ENCODE measurements at regions not wholly inside any gene's neighbourhood (a gene's known extent, or its start where the extent isn't known, plus 50 kb on each side); places are given as distances from the start of the nearest gene placed in this dataset.
"Not testable (repeated sequence)": the region's sequence is repeated elsewhere in the genome, so short reads cannot be mapped to it uniquely, and the experiment has no call there.

- DNase-seq (ENCODE audit: insufficient read length) (no peak), FAIRE-seq (no peak)
- TF ChIP-seq POLR2A (IDR thresholded peaks at IDR 0.05; ENCODE audit: low read depth, low read length), result no peak
- TF ChIP-seq POLR2AphosphoS5 (IDR thresholded peaks at IDR 0.05; ENCODE audit: low read depth, low read length), result no peak
- TF ChIP-seq TAF1 (IDR thresholded peaks at IDR 0.05; ENCODE audit: borderline replicate concordance, low read depth, low read length), result no peak
Measured at GRCh38 chr6:119844387-119844786, 494.8 kb upstream of the MAN1A1 start.

- FAIRE-seq, result no peak
- DNase-seq (ENCODE audit: insufficient read length), result no peak
- no peak for TF ChIP-seq POLR2AphosphoS5 (IDR thresholded peaks at IDR 0.05; ENCODE audit: low read depth, low read length)
Measured at GRCh38 chr6:119842191-119842590, 492.6 kb upstream of the MAN1A1 start.

- no peak for DNase-seq (ENCODE audit: insufficient read length)
- no peak for FAIRE-seq
- no peak for TF ChIP-seq POLR2A (IDR thresholded peaks at IDR 0.05; ENCODE audit: low read depth, low read length)
- no peak for TF ChIP-seq POLR2AphosphoS5 (IDR thresholded peaks at IDR 0.05; ENCODE audit: low read depth, low read length)
- no peak for TF ChIP-seq TAF1 (IDR thresholded peaks at IDR 0.05; ENCODE audit: borderline replicate concordance, low read depth, low read length)
Measured at GRCh38 chr6:119838043-119838442, 488.5 kb upstream of the MAN1A1 start.

- DNase-seq (ENCODE audit: insufficient read length) (no peak), FAIRE-seq (no peak)
- TF ChIP-seq POLR2A (IDR thresholded peaks at IDR 0.05; ENCODE audit: low read depth, low read length) (no peak), POLR2AphosphoS5 (IDR thresholded peaks at IDR 0.05; ENCODE audit: low read depth, low read length) (no peak), TAF1 (IDR thresholded peaks at IDR 0.05; ENCODE audit: borderline replicate concordance, low read depth, low read length) (no peak)
Measured at GRCh38 chr6:119834418-119834817, 484.9 kb upstream of the MAN1A1 start.

GRCh38 chr6:119832411-119832810 lies 482.9 kb upstream of the MAN1A1 start:
- no peak for FAIRE-seq

GRCh38 chr6:119830494-119831295 lies 481.1 kb upstream of the MAN1A1 start:
- TF ChIP-seq POLR2A (IDR thresholded peaks at IDR 0.05; ENCODE audit: low read depth, low read length) (no peak), POLR2AphosphoS5 (IDR thresholded peaks at IDR 0.05; ENCODE audit: low read depth, low read length) (no peak), TAF1 (IDR thresholded peaks at IDR 0.05; ENCODE audit: borderline replicate concordance, low read depth, low read length) (no peak)
- FAIRE-seq (no peak), DNase-seq (ENCODE audit: insufficient read length) (no peak)

More at GRCh38 chr6:119832411-119832810, 482.9 kb upstream of the MAN1A1 start:
- DNase-seq (ENCODE audit: insufficient read length), result no peak
- TF ChIP-seq TAF1 (IDR thresholded peaks at IDR 0.05; ENCODE audit: borderline replicate concordance, low read depth, low read length), result no peak

- DNase-seq (ENCODE audit: insufficient read length) (no peak), FAIRE-seq (no peak)
- TF ChIP-seq POLR2AphosphoS5 (IDR thresholded peaks at IDR 0.05; ENCODE audit: low read depth, low read length), result no peak
Measured at GRCh38 chr6:119830069-119830468, 480.5 kb upstream of the MAN1A1 start.

- not testable (repeated sequence) for DNase-seq (ENCODE audit: insufficient read length); FAIRE-seq
Measured at GRCh38 chr6:119829499-119829898, 479.9 kb upstream of the MAN1A1 start.

GRCh38 chr6:119829006-119829405 lies 479.4 kb upstream of the MAN1A1 start:
- TF ChIP-seq POLR2A (IDR thresholded peaks at IDR 0.05; ENCODE audit: low read depth, low read length) (no peak), TAF1 (IDR thresholded peaks at IDR 0.05; ENCODE audit: borderline replicate concordance, low read depth, low read length) (no peak), POLR2AphosphoS5 (IDR thresholded peaks at IDR 0.05; ENCODE audit: low read depth, low read length) (no peak)
- no peak for FAIRE-seq
- no peak for DNase-seq (ENCODE audit: insufficient read length)

GRCh38 chr6:119821380-119821779 lies 471.8 kb upstream of the MAN1A1 start:
- DNase-seq (ENCODE audit: insufficient read length), result no peak
- FAIRE-seq, result no peak
- TF ChIP-seq POLR2AphosphoS5 (IDR thresholded peaks at IDR 0.05; ENCODE audit: low read depth, low read length) (no peak), POLR2A (IDR thresholded peaks at IDR 0.05; ENCODE audit: low read depth, low read length) (no peak)

GRCh38 chr6:119818876-119819275 lies 469.3 kb upstream of the MAN1A1 start:
- FAIRE-seq (no peak), DNase-seq (ENCODE audit: insufficient read length) (no peak)
- TF ChIP-seq POLR2A (IDR thresholded peaks at IDR 0.05; ENCODE audit: low read depth, low read length) (no peak), TAF1 (IDR thresholded peaks at IDR 0.05; ENCODE audit: borderline replicate concordance, low read depth, low read length) (no peak), POLR2AphosphoS5 (IDR thresholded peaks at IDR 0.05; ENCODE audit: low read depth, low read length) (no peak)

- TF ChIP-seq POLR2A (IDR thresholded peaks at IDR 0.05; ENCODE audit: low read depth, low read length) (no peak), TAF1 (IDR thresholded peaks at IDR 0.05; ENCODE audit: borderline replicate concordance, low read depth, low read length) (no peak), POLR2AphosphoS5 (IDR thresholded peaks at IDR 0.05; ENCODE audit: low read depth, low read length) (no peak)
- FAIRE-seq, result no peak
- DNase-seq (ENCODE audit: insufficient read length), result no peak
Measured at GRCh38 chr6:119814609-119815400, 465.2 kb upstream of the MAN1A1 start.
